HG03354 (cell line): ENCODE measurements at regions not wholly inside any gene's neighbourhood (a gene's known extent, or its start where the extent isn't known, plus 50 kb on each side); places are given as distances from the start of the nearest gene placed in this dataset.
"Not testable (repeated sequence)": the region's sequence is repeated elsewhere in the genome, so short reads cannot be mapped to it uniquely, and the experiment has no call there.

Experiments used
- ATAC-seq: cut with Tn5 transposase; IDR thresholded peaks from one replicate; pipeline ENCODE4 v1.9.1; 2021; ENCODE audit warnings: mild to moderate bottlenecking; ENCODE audit not compliant: unreplicated experiment, poor library complexity, severe bottlenecking

DNA sequence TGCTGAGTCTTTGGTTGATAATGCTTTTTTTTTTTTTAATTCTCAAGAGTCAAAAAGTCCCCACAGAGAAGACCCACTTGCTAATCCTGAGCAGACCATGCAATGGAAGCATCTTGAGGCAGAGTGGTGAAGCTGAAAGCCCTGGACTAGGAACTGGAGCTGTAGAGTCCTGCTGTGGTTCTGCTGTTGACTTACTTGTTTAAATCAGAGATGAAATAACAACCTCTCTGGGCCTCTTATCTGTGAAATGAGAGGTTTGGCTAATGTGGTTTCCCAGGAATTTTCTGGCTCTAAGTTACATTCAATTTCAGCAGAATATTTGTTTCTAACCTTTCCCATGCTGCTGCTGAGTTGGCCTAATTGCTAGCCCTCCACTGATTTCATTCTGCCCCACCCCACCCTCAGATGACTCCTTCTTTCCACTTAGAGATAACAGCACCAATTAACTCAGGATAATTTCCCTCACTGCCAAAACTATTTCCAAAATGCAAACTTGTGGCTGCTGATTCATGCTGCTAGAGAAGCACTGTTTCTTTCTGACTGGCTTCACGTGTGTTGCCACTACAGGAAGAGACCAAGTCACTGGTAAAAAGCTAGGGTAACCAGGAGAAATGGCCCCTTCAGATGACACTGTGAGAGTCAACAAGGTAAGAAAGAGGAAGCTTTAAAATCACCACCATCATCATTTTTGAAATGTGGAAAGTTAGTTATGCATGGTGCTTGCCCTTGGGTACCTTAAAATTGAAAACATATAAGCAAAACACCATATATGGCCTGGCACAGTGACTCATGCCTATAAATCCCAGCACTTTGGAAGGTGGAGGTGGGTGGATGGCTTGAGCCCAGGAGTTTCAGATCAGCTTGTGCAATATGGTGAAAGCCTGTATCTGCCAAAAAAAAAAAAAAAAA lies 326.4 kb downstream of the DCHS2 start:
- peak; percentile 79 for ATAC-seq

- ATAC-seq = no peak
Measured at GRCh38 chr4:154160519-154161301, 330.9 kb downstream of the DCHS2 start.

DNA sequence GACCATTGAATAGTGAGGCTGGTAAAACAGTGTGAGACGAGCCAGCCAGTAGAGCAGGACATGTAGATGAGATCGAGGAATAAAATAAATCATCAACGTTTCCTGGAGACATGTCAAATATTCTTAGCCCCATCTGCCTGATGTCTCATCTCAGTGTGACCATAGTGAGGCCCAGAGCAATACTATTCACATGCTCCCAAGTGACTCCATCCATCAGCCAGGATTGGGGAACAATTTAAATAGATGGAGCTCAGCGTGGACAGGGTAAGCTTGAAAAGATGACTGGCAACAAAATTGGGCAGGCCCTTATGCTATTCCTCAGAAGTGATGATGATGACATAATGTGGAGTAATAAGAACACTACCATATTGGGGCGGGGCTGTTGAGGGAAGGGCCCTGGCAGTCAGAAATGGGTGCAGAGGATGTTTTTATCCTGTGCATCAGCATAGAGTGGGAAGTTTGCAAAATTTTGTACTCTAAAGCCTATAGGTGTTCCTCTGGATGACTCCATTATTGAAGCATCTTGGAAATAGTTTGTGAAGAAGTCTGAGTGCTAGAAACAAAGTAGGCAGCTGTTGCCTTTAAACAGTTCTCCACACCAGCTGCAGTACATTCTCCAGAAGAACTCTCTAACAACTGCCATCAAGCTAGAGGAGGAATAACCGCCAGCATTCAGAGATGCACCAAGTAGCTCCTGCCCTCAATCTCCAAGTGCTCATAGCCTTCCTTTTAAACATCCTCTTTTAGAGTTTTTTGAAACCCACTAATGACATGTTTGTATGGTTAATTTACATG lies 333.0 kb downstream of the DCHS2 start:
- ATAC-seq = no peak

- ATAC-seq = no peak
Measured at GRCh38 chr4:154152546-154152945, 339.1 kb downstream of the DCHS2 start.

- ATAC-seq = not testable (repeated sequence)
Measured at GRCh38 chr4:154149236-154149635, 342.4 kb downstream of the DCHS2 start.

DNA sequence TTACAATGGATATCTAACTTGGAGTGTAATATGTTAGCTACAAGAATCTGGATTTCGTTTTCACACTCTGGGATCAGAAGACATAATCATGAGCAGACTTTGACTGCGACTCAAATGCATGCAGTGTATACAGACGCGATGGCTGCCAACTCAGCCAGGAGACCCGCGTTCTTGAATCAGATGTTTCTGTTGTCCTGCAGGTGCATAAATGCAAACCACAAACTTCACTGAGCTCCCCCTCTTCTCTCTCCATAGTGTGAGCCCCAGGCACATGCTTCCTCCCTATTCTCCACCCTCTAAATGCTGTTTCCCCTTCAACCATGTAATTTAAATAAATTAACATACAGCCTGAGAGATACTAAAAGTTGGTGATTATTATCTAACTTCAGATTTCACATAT lies 347.9 kb downstream of the DCHS2 start:
- ATAC-seq = no peak

DNA sequence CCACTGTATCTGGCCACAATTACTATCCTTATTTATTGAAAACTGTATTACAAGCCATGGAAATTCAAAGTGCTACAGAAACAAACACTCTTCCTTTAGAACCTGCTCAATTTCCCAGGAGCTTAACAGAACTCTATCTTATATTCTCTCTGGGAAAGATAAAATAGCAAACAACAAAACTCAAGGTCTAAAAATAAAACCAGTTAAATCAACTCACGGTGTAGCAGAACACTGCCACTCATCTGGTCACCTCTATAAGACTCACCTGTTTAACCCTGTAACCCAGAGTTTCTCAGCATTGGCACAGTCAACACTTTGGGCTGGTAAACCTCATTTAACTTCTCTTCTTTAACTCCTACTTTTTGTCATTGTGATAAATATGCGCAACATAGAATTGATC lies 348.9 kb downstream of the DCHS2 start:
- ATAC-seq = no peak

- ATAC-seq = no peak
Measured at GRCh38 chr4:154140869-154141268, 350.7 kb downstream of the DCHS2 start.

DNA sequence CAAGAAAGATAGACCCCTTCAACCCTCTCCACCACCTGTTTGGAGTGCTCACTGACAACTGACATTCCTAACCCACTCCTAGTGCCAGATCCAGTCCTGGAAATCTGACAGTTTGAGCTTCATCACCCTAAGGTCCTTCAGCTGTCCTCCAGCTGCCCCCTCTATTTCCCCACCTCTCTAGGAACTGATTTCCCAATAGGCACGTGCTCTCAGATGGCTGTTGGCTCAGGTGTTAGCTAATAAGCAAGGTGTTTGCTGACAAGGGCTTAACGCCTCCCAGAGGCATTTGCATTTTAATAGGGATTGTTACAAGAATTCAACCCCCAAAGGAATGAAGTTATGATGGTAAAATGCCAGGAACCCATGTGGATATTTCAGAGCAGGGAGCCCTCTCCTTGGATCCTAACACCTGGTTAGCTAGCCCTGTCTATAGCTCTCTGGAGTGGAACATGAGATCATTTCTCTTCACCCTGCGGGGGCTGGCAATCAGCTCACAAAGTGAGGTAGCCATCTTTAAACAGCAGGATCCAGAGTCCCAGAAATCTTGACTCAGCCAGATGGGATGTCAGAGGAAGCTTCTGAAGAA lies 348.5 kb upstream of the SFRP2 start:
- no peak for ATAC-seq

DNA sequence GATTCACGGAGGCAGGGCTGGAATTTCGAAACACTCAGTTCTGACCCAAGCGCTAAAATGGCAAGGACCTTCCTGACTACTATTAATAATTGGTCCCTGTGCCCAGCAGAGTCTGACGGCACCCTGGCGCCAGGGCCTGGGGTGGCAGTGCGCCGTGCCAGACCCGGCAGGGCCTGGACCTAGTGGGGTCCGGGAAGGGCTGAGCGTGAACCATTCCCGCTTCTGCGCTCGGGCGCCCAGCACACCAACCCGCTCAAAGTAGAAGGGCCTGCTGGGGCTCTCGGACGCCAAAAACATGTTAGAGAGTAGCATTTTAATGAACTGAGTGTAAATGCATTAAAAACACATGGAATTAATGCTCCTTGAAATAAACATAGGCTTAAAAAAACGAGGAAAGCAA lies 346.7 kb upstream of the SFRP2 start:
- ATAC-seq = no peak

- ATAC-seq = no peak
Measured at GRCh38 chr4:154132406-154132805, 343.5 kb upstream of the SFRP2 start.

DNA sequence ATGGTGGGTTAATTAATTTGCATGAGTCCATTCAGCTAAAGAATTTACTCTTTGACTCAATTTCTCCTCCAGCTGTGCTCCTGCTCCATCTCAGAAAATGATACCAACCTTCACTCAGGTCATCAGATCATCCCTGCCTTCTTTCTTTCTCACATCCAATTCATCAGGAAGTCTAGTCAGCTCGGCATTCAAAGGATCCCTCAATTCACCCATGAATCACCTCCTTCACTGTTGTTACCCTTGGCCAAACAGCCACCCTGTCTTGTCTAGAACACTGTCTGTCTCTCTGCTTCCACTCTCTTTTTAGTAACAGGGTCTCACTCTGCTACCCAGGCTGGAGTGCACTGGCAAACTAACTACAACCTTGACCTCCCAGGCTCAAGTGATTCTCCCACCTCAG lies 337.4 kb upstream of the SFRP2 start:
- ATAC-seq = no peak

- ATAC-seq = no peak
Measured at GRCh38 chr4:154125340-154125739, 336.5 kb upstream of the SFRP2 start.

- no peak for ATAC-seq
Measured at GRCh38 chr4:154124539-154125255, 335.8 kb upstream of the SFRP2 start.

GRCh38 chr4:154123897-154124296 lies 335.0 kb upstream of the SFRP2 start:
- ATAC-seq = no peak

DNA sequence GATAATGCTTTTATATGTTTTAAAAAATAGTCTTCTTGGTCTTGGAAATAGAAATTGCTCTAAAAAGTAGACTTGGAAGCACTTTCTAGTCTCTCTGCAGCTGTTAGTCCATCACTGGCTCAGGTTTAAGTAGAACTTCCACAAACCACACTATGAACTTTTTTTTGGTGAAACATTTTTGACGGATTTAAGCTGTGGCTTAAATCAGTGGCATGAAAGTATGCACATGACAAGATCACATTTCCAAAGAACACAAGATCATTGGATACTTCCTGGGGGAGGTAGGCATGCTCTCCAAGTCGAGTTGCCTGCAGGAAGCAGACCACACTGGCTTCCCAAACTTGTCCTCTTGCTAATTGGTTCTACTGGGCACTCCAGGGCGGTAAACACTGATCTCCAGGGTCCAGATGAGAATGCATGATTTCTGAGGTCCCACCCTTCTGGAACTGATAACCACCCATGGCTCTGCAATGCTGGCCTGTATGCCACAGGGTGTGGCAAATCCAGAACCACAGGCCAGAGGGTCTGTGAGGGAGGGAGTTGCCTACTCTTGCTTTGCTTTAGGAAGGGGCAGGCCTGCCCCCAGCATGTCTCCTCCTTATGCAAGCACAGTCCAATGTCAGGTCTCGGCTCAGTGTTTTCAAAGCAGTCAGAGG lies 331.9 kb upstream of the SFRP2 start:
- no peak for ATAC-seq

DNA sequence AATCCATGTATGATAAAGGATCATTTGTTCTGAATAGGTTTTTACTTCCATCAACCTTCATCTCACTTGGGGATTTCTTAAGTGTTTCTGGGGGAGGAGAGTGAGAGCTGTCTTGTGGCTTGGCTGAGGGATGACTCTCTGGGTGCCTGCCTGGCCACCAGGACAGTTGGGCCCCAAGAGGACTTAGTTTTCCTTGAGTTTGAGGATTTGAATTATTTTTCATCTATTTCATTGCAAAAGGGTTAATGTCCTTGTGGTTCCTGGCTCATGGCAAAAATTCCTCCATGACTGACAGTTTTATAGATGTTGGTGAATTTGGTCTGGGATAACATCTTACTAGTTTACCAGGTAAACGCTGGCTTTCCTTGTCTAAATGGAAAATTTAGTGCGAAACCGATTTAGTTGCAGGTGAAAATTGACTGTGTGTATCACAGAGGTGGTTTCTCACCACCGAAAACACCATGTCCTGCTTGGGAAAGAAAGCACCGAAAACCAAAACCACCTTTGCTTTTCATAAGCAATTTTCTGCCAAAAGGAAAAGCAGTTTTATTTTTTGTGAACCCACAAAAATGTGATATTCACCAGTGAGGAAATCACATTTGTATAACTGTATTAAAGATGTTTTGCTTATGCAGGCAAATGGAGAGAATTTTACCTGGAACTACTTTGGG lies 331.3 kb upstream of the SFRP2 start:
- no peak for ATAC-seq

GRCh38 chr4:154119317-154119716 lies 330.4 kb upstream of the SFRP2 start:
- no peak for ATAC-seq
